Activated CD4-positive, alpha-beta T cell treated with anti-CD3 and anti-CD28 coated beads, Interleukin-2, amount 10 ng/mL, durations not matched to agents 24 days and 14 days (primary cell): ENCODE measurements at regions not wholly inside any gene's neighbourhood (a gene's known extent, or its start where the extent isn't known, plus 50 kb on each side); places are given as distances from the start of the nearest gene placed in this dataset.

Source experiments
- DNase-seq: peaks from one replicate; pipeline ENCODE4 v3.0.0; 2022
- H3K27ac Mint-ChIP-seq: one replicate; pipeline ENCODE4 v1.8.0; 2022; ENCODE audit warnings: mild to moderate bottlenecking, mixed read lengths
- H3K27me3 Mint-ChIP-seq: one replicate; pipeline ENCODE4 v1.8.0; 2022; ENCODE audit warnings: mixed read lengths
- H3K36me3 Mint-ChIP-seq: one replicate; pipeline ENCODE4 v1.8.0; 2022; ENCODE audit warnings: low read depth, mild to moderate bottlenecking, mixed read lengths
- H3K4me1 Mint-ChIP-seq: one replicate; pipeline ENCODE4 v1.8.0; 2021; ENCODE audit warnings: mixed read lengths
- H3K4me3 Mint-ChIP-seq: one replicate; pipeline ENCODE4 v1.8.0; 2022; ENCODE audit warnings: mild to moderate bottlenecking, moderate library complexity, mixed read lengths
- H3K9me3 Mint-ChIP-seq: one replicate; pipeline ENCODE4 v1.8.0; 2021; ENCODE audit warnings: mixed read lengths
- intact Hi-C: fragments of 100-400 bp; cut with micrococcal nuclease; formaldehyde crosslinking; loops from one replicate; pipeline ENCODE4 v1.15.1; 2023

GRCh38 chr2:150609831-150610582, 122.5 kb upstream of the RND3 start:
- H3K4me1 Mint-ChIP-seq, result no peaks in the 10 kb centered on the region
- intact Hi-C loops, result loop anchor here (10.0 kb wide), 1 partner anchor 1015 kb away; no protein-coding TSS in a partner anchor
- H3K27ac Mint-ChIP-seq, result no peak overlapping the region
- no peak for DNase-seq
- H3K36me3 Mint-ChIP-seq, result no peaks in the 10 kb centered on the region
- H3K27me3 Mint-ChIP-seq, result no peaks in the 10 kb centered on the region
- no peaks in the 10 kb centered on the region for H3K9me3 Mint-ChIP-seq
- H3K4me3 Mint-ChIP-seq, result no peak overlapping the region

GRCh38 chr2:150608341-150608740, 120.9 kb upstream of the RND3 start:
- intact Hi-C loops, result no loop called here
- Mint-ChIP-seq H3K4me3 (no peak overlapping the region), H3K27me3 (no peaks in the 10 kb centered on the region), H3K27ac (no peak overlapping the region), H3K9me3 (no peaks in the 10 kb centered on the region), H3K36me3 (no peaks in the 10 kb centered on the region), H3K4me1 (no peaks in the 10 kb centered on the region)
- DNase-seq, result no peak

GRCh38 chr2:150607390-150607811, 119.9 kb upstream of the RND3 start:
- H3K4me3 Mint-ChIP-seq, result no peak overlapping the region
- H3K27me3 Mint-ChIP-seq, result no peaks in the 10 kb centered on the region

GRCh38 chr2:150606380-150607060, 119.1 kb upstream of the RND3 start:
- Mint-ChIP-seq H3K9me3 (no peaks in the 10 kb centered on the region), H3K4me1 (no peaks in the 10 kb centered on the region), H3K27me3 (no peaks in the 10 kb centered on the region), H3K4me3 (no peak overlapping the region), H3K36me3 (no peaks in the 10 kb centered on the region), H3K27ac (no peak overlapping the region)
- no peak for DNase-seq
- intact Hi-C loops, result no loop called here

More at GRCh38 chr2:150607390-150607811, 119.9 kb upstream of the RND3 start:
- Mint-ChIP-seq H3K9me3 (no peaks in the 10 kb centered on the region), H3K27ac (no peak overlapping the region), H3K36me3 (no peaks in the 10 kb centered on the region), H3K4me1 (no peaks in the 10 kb centered on the region)
- intact Hi-C loops, result no loop called here
- no peak for DNase-seq

- Mint-ChIP-seq H3K36me3 (no peaks in the 10 kb centered on the region), H3K27ac (no peak overlapping the region), H3K27me3 (no peaks in the 10 kb centered on the region), H3K4me3 (no peak overlapping the region), H3K4me1 (no peaks in the 10 kb centered on the region), H3K9me3 (no peaks in the 10 kb centered on the region)
- intact Hi-C loops, result no loop called here
- DNase-seq, result no peak
Measured at GRCh38 chr2:150605664-150606063, 118.2 kb upstream of the RND3 start.

- Mint-ChIP-seq H3K4me1 (no peaks in the 10 kb centered on the region), H3K9me3 (no peaks in the 10 kb centered on the region)
Measured at GRCh38 chr2:150601280-150602038, 114.0 kb upstream of the RND3 start.

GRCh38 chr2:150599889-150600288, 112.4 kb upstream of the RND3 start:
- H3K4me3 Mint-ChIP-seq, result no peak overlapping the region
- H3K27ac Mint-ChIP-seq, result no peak overlapping the region
- no peaks in the 10 kb centered on the region for H3K4me1 Mint-ChIP-seq
- no peaks in the 10 kb centered on the region for H3K9me3 Mint-ChIP-seq
- no peaks in the 10 kb centered on the region for H3K27me3 Mint-ChIP-seq
- H3K36me3 Mint-ChIP-seq, result no peaks in the 10 kb centered on the region
- DNase-seq, result peak; percentile 22
- intact Hi-C loops, result no loop called here

More at GRCh38 chr2:150601280-150602038, 114.0 kb upstream of the RND3 start:
- Mint-ChIP-seq H3K27ac (no peak overlapping the region), H3K36me3 (no peaks in the 10 kb centered on the region), H3K4me3 (no peak overlapping the region), H3K27me3 (no peaks in the 10 kb centered on the region)
- DNase-seq, result no peak
- intact Hi-C loops, result no loop called here

- Mint-ChIP-seq H3K9me3 (no peaks in the 10 kb centered on the region), H3K4me3 (no peak overlapping the region), H3K27ac (no peak overlapping the region), H3K27me3 (no peaks in the 10 kb centered on the region), H3K36me3 (no peaks in the 10 kb centered on the region), H3K4me1 (no peaks in the 10 kb centered on the region)
- DNase-seq, result no peak
- intact Hi-C loops, result no loop called here
Measured at GRCh38 chr2:150598383-150598782, 110.9 kb upstream of the RND3 start.

GRCh38 chr2:150595803-150596470, 108.5 kb upstream of the RND3 start:
- DNase-seq, result no peak
- Mint-ChIP-seq H3K9me3 (no peaks in the 10 kb centered on the region), H3K4me3 (no peak overlapping the region), H3K4me1 (no peaks in the 10 kb centered on the region), H3K27ac (no peak overlapping the region), H3K36me3 (no peaks in the 10 kb centered on the region), H3K27me3 (no peaks in the 10 kb centered on the region)
- intact Hi-C loops, result no loop called here

- Mint-ChIP-seq H3K27me3 (no peaks in the 10 kb centered on the region), H3K27ac (no peak overlapping the region), H3K9me3 (no peaks in the 10 kb centered on the region), H3K4me3 (no peak overlapping the region), H3K4me1 (no peaks in the 10 kb centered on the region), H3K36me3 (no peaks in the 10 kb centered on the region)
- intact Hi-C loops, result no loop called here
- no peak for DNase-seq
Measured at GRCh38 chr2:150594299-150594698, 106.8 kb upstream of the RND3 start.

GRCh38 chr2:150591496-150592285, 104.2 kb upstream of the RND3 start:
- intact Hi-C loops, result no loop called here
- H3K27me3 Mint-ChIP-seq, result no peaks in the 10 kb centered on the region
- no peaks in the 10 kb centered on the region for H3K9me3 Mint-ChIP-seq
- H3K4me3 Mint-ChIP-seq, result no peak overlapping the region
- no peaks in the 10 kb centered on the region for H3K4me1 Mint-ChIP-seq
- DNase-seq, result no peak
- H3K36me3 Mint-ChIP-seq, result no peaks in the 10 kb centered on the region
- no peak overlapping the region for H3K27ac Mint-ChIP-seq

- intact Hi-C loops, result no loop called here
- DNase-seq, result peak; percentile 6
- no peak overlapping the region for H3K27ac Mint-ChIP-seq
- H3K4me1 Mint-ChIP-seq, result no peaks in the 10 kb centered on the region
- H3K27me3 Mint-ChIP-seq, result no peaks in the 10 kb centered on the region
- H3K9me3 Mint-ChIP-seq, result no peaks in the 10 kb centered on the region
- no peak overlapping the region for H3K4me3 Mint-ChIP-seq
- H3K36me3 Mint-ChIP-seq, result no peaks in the 10 kb centered on the region
Measured at GRCh38 chr2:150589681-150590080, 102.2 kb upstream of the RND3 start.

GRCh38 chr2:150588506-150588870, 101.0 kb upstream of the RND3 start:
- Mint-ChIP-seq H3K4me1 (no peaks in the 10 kb centered on the region), H3K36me3 (no peaks in the 10 kb centered on the region), H3K9me3 (no peaks in the 10 kb centered on the region), H3K4me3 (no peak overlapping the region), H3K27me3 (no peaks in the 10 kb centered on the region), H3K27ac (no peak overlapping the region)
- peak; percentile 19 for DNase-seq
- intact Hi-C loops, result no loop called here
